ENCODE measurements at regions not wholly inside any gene's neighbourhood (a gene's known extent, or its start where the extent isn't known, plus 50 kb on each side); places are given as distances from the start of the nearest gene placed in this dataset.
"Not testable (repeated sequence)": the region's sequence is repeated elsewhere in the genome, so short reads cannot be mapped to it uniquely, and the experiment has no call there.

DNA sequence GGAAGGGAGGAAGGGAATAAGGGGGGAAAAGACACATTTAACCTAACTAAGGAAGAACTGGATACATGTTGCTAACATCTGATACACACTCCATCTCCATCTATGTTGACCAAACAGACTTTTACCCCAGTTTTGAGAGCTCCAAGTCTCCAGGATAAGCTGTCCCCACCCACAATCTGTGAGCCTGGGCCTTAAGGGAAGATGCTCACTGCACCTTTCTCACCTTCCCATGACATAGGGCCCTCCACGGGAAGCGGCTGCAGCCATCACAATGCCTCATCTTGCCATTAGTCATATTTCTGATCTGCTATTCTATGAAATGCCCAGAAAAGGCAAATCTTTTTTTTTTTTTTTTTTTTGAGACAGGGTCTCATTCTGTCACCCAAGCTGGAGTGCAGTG is 126.6 kb upstream of the SALL4 start:
- peaks cover 6% of the 10 kb centered on the region; the same call in 1 of the 2 replicates for H3K4me1 ChIP-seq (ENCODE audit: control insufficient read depth, low read length)
- no peaks in the 10 kb centered on the region for H3K9me2 ChIP-seq (replicated peaks; ENCODE audit: control insufficient read depth, low read length)
- no peak overlapping the region for H3K4me3 ChIP-seq (ENCODE audit: low read length)
- H3K27ac ChIP-seq (ENCODE audit: low read depth, low read length) = no peak overlapping the region
- H3F3A ChIP-seq (ENCODE audit: control insufficient read depth, insufficient read depth) = no peaks in the 10 kb centered on the region
- H3K9me3 ChIP-seq (ENCODE audit: control insufficient read depth, insufficient read depth, low read length) = no peaks in the 10 kb centered on the region
- no peaks in the 10 kb centered on the region for H3K36me3 ChIP-seq (ENCODE audit: control insufficient read depth, low read length)
- no peaks in the 10 kb centered on the region for H4K20me1 ChIP-seq (ENCODE audit: control insufficient read depth, insufficient read depth, low read depth, low read length)
- H3K27me3 ChIP-seq (ENCODE audit: control insufficient read depth, low read length) = no peaks in the 10 kb centered on the region
- H3K79me2 ChIP-seq (ENCODE audit: control insufficient read depth, low read length) = no peaks in the 10 kb centered on the region
- H3K4me2 ChIP-seq (ENCODE audit: low read length) = no peak overlapping the region
- no peak for TF ChIP-seq CTCF (IDR thresholded peaks at IDR 0.05; ENCODE audit: low read depth, low read length, poor library complexity, severe bottlenecking)
- no peak for TF ChIP-seq EZH2phosphoT487 (IDR thresholded peaks at IDR 0.05; ENCODE audit: borderline replicate concordance, low read length)

- H3K27ac ChIP-seq (ENCODE audit: low read depth, low read length); H3K4me3 ChIP-seq (ENCODE audit: low read length); H3K79me2 ChIP-seq (ENCODE audit: control insufficient read depth, low read length); H3K4me1 ChIP-seq (ENCODE audit: control insufficient read depth, low read length); H3F3A ChIP-seq (ENCODE audit: control insufficient read depth, insufficient read depth); H3K27me3 ChIP-seq (ENCODE audit: control insufficient read depth, low read length); H3K9me2 ChIP-seq (replicated peaks; ENCODE audit: control insufficient read depth, low read length); H3K4me2 ChIP-seq (ENCODE audit: low read length); H3K9me3 ChIP-seq (ENCODE audit: control insufficient read depth, insufficient read depth, low read length); H4K20me1 ChIP-seq (ENCODE audit: control insufficient read depth, insufficient read depth, low read depth, low read length); H3K36me3 ChIP-seq (ENCODE audit: control insufficient read depth, low read length): not testable (repeated sequence)
These were observed 125.6 kb upstream of the SALL4 start for GRCh38 chr20:51927970-51928369.

GRCh38 chr20:51926670-51927305 is 124.5 kb upstream of the SALL4 start:
- no peaks in the 10 kb centered on the region for H3K36me3 ChIP-seq (ENCODE audit: control insufficient read depth, low read length)
- no peak overlapping the region for H3K4me2 ChIP-seq (ENCODE audit: low read length)
- H3K9me2 ChIP-seq (replicated peaks; ENCODE audit: control insufficient read depth, low read length) = no peaks in the 10 kb centered on the region
- H3K27me3 ChIP-seq (ENCODE audit: control insufficient read depth, low read length) = no peaks in the 10 kb centered on the region
- H4K20me1 ChIP-seq (ENCODE audit: control insufficient read depth, insufficient read depth, low read depth, low read length) = no peaks in the 10 kb centered on the region
- H3K4me1 ChIP-seq (ENCODE audit: control insufficient read depth, low read length) = peaks cover 6% of the 10 kb centered on the region; the same call in 1 of the 2 replicates
- no peaks in the 10 kb centered on the region for H3F3A ChIP-seq (ENCODE audit: control insufficient read depth, insufficient read depth)
- no peaks in the 10 kb centered on the region for H3K9me3 ChIP-seq (ENCODE audit: control insufficient read depth, insufficient read depth, low read length)
- TF ChIP-seq EZH2phosphoT487 (IDR thresholded peaks at IDR 0.05; ENCODE audit: borderline replicate concordance, low read length) (no peak), CTCF (IDR thresholded peaks at IDR 0.05; ENCODE audit: low read depth, low read length, poor library complexity, severe bottlenecking) (no peak)
- no peak overlapping the region for H3K4me3 ChIP-seq (ENCODE audit: low read length)
- H3K27ac ChIP-seq (ENCODE audit: low read depth, low read length) = no peak overlapping the region
- no peaks in the 10 kb centered on the region for H3K79me2 ChIP-seq (ENCODE audit: control insufficient read depth, low read length)

DNA sequence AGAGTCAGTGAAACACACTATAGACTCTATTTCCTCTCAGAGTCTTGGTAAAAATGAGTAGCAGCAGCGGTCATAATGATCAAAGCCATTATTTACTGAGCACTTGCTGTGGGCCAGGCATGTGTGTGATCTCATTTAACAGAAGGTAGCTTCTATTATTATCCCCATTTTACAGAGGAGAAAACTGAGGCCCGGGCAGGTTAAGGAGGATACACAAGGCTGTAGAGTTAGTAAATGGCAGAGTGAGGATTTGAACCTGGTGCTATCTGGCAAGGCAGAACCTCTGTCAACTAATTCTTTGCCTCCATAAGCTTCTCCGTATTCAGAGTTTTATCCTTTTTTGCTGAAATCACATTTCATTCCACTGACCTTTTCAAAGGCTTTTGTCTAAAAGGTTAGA is 122.2 kb upstream of the SALL4 start:
- Histone ChIP-seq H3K4me2 (ENCODE audit: low read length) (no peak overlapping the region), H3K9me2 (replicated peaks; ENCODE audit: control insufficient read depth, low read length) (no peaks in the 10 kb centered on the region), H4K20me1 (ENCODE audit: control insufficient read depth, insufficient read depth, low read depth, low read length) (no peaks in the 10 kb centered on the region), H3K27ac (ENCODE audit: low read depth, low read length) (no peak overlapping the region), H3F3A (ENCODE audit: control insufficient read depth, insufficient read depth) (no peaks in the 10 kb centered on the region), H3K9me3 (ENCODE audit: control insufficient read depth, insufficient read depth, low read length) (no peaks in the 10 kb centered on the region), H3K4me1 (ENCODE audit: control insufficient read depth, low read length) (peaks cover 6% of the 10 kb centered on the region; the same call in 1 of the 2 replicates), H3K4me3 (ENCODE audit: low read length) (no peak overlapping the region), H3K36me3 (ENCODE audit: control insufficient read depth, low read length) (no peaks in the 10 kb centered on the region), H3K27me3 (ENCODE audit: control insufficient read depth, low read length) (no peaks in the 10 kb centered on the region), H3K79me2 (ENCODE audit: control insufficient read depth, low read length) (no peaks in the 10 kb centered on the region)
- TF ChIP-seq EZH2phosphoT487 (IDR thresholded peaks at IDR 0.05; ENCODE audit: borderline replicate concordance, low read length) = no peak
- TF ChIP-seq CTCF (IDR thresholded peaks at IDR 0.05; ENCODE audit: low read depth, low read length, poor library complexity, severe bottlenecking) = no peak
